ENCODE measurements at regions not wholly inside any gene's neighbourhood (a gene's known extent, or its start where the extent isn't known, plus 50 kb on each side); places are given as distances from the start of the nearest gene placed in this dataset.

- TF ChIP-seq CTCF (IDR thresholded peaks at IDR 0.05; ENCODE audit: low read depth, low read length): no peak
- TF ChIP-seq EZH2phosphoT487 (IDR thresholded peaks at IDR 0.05; ENCODE audit: low read depth): no peak
Observed at GRCh38 chr10:128377364-128377987, 251.3 kb upstream of the MKI67 start.

All from OCI-LY3 (cell line).